ENCODE measurements at regions not wholly inside any gene's neighbourhood (a gene's known extent, or its start where the extent isn't known, plus 50 kb on each side); places are given as distances from the start of the nearest gene placed in this dataset.

DNA sequence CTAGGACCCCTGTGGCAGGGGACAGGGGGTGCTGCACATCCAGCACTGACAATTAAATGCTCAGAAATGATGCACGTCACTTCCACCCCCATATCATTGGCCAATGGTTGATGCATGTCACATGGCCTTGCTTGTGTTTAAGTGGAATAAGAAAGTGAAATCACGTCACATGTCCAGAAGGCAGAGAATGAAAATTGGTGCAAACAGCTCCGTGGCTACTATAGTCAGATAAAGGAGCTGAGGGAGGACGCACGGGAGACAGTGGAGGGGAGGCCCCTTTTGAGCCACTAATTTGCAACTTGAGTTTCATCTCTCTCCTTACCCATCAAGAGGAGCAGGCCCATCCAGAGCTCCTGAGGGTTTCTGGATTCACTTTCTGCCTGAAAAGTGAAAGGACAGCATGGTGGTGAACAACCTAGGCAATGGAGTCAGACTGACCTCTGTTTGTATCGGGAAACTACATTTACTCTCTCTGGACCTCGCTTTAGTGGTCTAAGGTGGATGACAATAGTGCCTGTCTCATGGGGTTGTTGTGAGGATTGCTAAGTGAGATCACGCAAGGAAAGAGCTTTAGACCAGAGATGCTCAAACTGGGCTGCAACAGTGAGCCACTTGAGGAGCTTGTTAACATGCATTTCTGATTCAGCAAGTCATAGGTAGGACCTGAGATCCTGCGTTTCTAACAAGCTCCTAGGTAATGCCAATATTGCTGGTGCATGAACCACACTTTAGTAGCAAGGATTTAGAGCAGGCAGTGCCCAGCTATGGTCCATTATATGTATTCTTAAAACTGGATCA lies 133.9 kb upstream of the ADRA1B start:
- FAIRE-seq (no peak), ATAC-seq (peak; percentile 64), DNase-seq (ENCODE audit: low read depth, low spot score) (no peak)
- Histone ChIP-seq H2AFZ (ENCODE audit: control insufficient read depth, low read depth, low read length) (no peak overlapping the region), H3K4me1 (ENCODE audit: control insufficient read depth, insufficient read depth, low read length) (no peaks in the 10 kb centered on the region), H3K4me3 (no peak overlapping the region), H3K27ac (ENCODE audit: control insufficient read depth, insufficient read depth) (no peak overlapping the region), H4K20me1 (ENCODE audit: control insufficient read depth, insufficient read depth) (no peaks in the 10 kb centered on the region; the same call in 1 of the 2 replicates), H3K4me2 (ENCODE audit: control insufficient read depth, insufficient read depth) (peak overlapping the region; percentile 38; the same call in 1 of the 2 replicates), H3K36me3 (ENCODE audit: control insufficient read depth in 2 of 2, insufficient read depth in 2 of 2, low read length in 1 of 2) (no peaks in the 10 kb centered on the region), H3K79me2 (ENCODE audit: control insufficient read depth, insufficient read depth, low read length) (no peaks in the 10 kb centered on the region), H3K27me3 (replicated peaks in 1 of 2; ENCODE audit: control insufficient read depth in 2 of 2, insufficient read depth in 2 of 2, low read length in 1 of 2) (peaks cover 0 to 1% of the 10 kb centered on the region in 2 experiments; a peak in 1 of 4 replicates), H3K9ac (ENCODE audit: control insufficient read depth, insufficient read depth, low read length) (no peak overlapping the region), H3K9me3 (replicated peaks; ENCODE audit: control insufficient read depth, insufficient read depth, low read length) (no peaks in the 10 kb centered on the region)
- ChIA-PET SMC1A (ENCODE audit: uncharacterized antibody, unreplicated experiment) (interaction anchor here (0.8 to 1.0 kb wide), 2 partner anchors 25 to 356 kb away, joined by 3 to 4 read pairs; no protein-coding TSS in a partner anchor), CTCF (interaction anchor here (0.6 kb wide), 1 partner anchor 1249 kb away, joined by 3 read pairs; no protein-coding TSS in a partner anchor), RAD21 (ENCODE audit: unreplicated experiment) (interaction anchor here (1.0 kb wide), 1 partner anchor 445 kb away, joined by 3 read pairs; no protein-coding TSS in a partner anchor), POLR2A (no interaction called here)
- in situ Hi-C loops (cut with MboI) (no loop called here), intact Hi-C loops (cut with micrococcal nuclease; ENCODE audit: unreplicated experiment) (no loop called here)
- no TSS peak for BruUV-seq (replicated peaks)
- 27% methylated on average over 9 of the region's 9 CpGs for WGBS (ENCODE audit: insufficient coverage, insufficient replicate concordance, low lambda C conversion rate, missing lambda C conversion rate)
- TF ChIP-seq, protein P1, sequence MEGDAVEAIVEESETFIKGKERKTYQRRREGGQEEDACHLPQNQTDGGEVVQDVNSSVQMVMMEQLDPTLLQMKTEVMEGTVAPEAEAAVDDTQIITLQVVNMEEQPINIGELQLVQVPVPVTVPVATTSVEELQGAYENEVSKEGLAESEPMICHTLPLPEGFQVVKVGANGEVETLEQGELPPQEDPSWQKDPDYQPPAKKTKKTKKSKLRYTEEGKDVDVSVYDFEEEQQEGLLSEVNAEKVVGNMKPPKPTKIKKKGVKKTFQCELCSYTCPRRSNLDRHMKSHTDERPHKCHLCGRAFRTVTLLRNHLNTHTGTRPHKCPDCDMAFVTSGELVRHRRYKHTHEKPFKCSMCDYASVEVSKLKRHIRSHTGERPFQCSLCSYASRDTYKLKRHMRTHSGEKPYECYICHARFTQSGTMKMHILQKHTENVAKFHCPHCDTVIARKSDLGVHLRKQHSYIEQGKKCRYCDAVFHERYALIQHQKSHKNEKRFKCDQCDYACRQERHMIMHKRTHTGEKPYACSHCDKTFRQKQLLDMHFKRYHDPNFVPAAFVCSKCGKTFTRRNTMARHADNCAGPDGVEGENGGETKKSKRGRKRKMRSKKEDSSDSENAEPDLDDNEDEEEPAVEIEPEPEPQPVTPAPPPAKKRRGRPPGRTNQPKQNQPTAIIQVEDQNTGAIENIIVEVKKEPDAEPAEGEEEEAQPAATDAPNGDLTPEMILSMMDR (IDR thresholded peaks at IDR 0.05 in 2 of 3, conservative IDR thresholded peaks at IDR 0.05 in 1 of 3; ENCODE audit: control insufficient read depth in 2 of 3, extremely low read depth in 1 of 3, insufficient read depth in 1 of 3, low read depth in 3 of 3, low read length in 3 of 3) = no peak
- TF ChIP-seq BRCA1 (IDR thresholded peaks at IDR 0.05; ENCODE audit: low read depth, low read length) (no peak), NFIC (IDR thresholded peaks at IDR 0.05; ENCODE audit: low read depth, low read length) (no peak), NRF1 (conservative IDR thresholded peaks at IDR 0.05; ENCODE audit: low read depth, low read length) (no peak), ATF3 (IDR thresholded peaks at IDR 0.05; ENCODE audit: borderline replicate concordance, extremely low read depth, low read depth, low read length) (no peak), ELK1 (IDR thresholded peaks at IDR 0.05; ENCODE audit: low read depth, low read length) (no peak), USF2 (IDR thresholded peaks at IDR 0.05; ENCODE audit: borderline replicate concordance, low read depth, low read length) (peak; percentile 18; the same call in 1 of the 2 replicates), STAT3 (IDR thresholded peaks at IDR 0.05; ENCODE audit: low read depth, low read length) (no peak), GATAD2B (conservative IDR thresholded peaks at IDR 0.05; ENCODE audit: low read depth) (no peak), USF1 (IDR thresholded peaks at IDR 0.05; ENCODE audit: borderline replicate concordance, extremely low read length, insufficient read depth, low read depth, low read length) (peak; percentile 36), CHD1 (IDR thresholded peaks at IDR 0.05; ENCODE audit: low read depth, low read length) (no peak), MYB (IDR thresholded peaks at IDR 0.05; ENCODE audit: borderline replicate concordance, low read depth, low read length) (no peak), MEF2B (IDR thresholded peaks at IDR 0.05; ENCODE audit: partially characterized antibody, poor library complexity, severe bottlenecking) (no peak), IKZF1 (conservative IDR thresholded peaks at IDR 0.05) (no peak), NFYA (IDR thresholded peaks at IDR 0.05; ENCODE audit: borderline replicate concordance, low read depth, low read length) (no peak)
- TF ChIP-seq, protein P2, sequence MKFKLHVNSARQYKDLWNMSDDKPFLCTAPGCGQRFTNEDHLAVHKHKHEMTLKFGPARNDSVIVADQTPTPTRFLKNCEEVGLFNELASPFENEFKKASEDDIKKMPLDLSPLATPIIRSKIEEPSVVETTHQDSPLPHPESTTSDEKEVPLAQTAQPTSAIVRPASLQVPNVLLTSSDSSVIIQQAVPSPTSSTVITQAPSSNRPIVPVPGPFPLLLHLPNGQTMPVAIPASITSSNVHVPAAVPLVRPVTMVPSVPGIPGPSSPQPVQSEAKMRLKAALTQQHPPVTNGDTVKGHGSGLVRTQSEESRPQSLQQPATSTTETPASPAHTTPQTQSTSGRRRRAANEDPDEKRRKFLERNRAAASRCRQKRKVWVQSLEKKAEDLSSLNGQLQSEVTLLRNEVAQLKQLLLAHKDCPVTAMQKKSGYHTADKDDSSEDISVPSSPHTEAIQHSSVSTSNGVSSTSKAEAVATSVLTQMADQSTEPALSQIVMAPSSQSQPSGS (IDR thresholded peaks at IDR 0.05; ENCODE audit: low read length) = no peak

Data from GM12878 (cell line).